Rectal smooth muscle tissue (tissue), 1 donor: ENCODE measurements at regions not wholly inside any gene's neighbourhood (a gene's known extent, or its start where the extent isn't known, plus 50 kb on each side); places are given as distances from the start of the nearest gene placed in this dataset.

ENCODE experiments used
- H3K27ac ChIP-seq: one replicate; pipeline ENCODE4 v1.7.0; 2013; ENCODE audit warnings: low read depth, low read length, inconsistent platforms
- H3K27me3 ChIP-seq: one replicate; pipeline ENCODE4 v1.7.0; 2013; ENCODE audit warnings: low read length; ENCODE audit not compliant: control insufficient read depth, insufficient read depth
- H3K36me3 ChIP-seq: one replicate; pipeline ENCODE4 v1.7.0; 2013; ENCODE audit warnings: low read length; ENCODE audit not compliant: control insufficient read depth, insufficient read depth
- H3K4me1 ChIP-seq: one replicate; pipeline ENCODE4 v1.7.0; 2013; ENCODE audit warnings: low read length; ENCODE audit not compliant: control insufficient read depth, insufficient read depth
- H3K4me3 ChIP-seq: one replicate; pipeline ENCODE4 v1.7.0; 2013; ENCODE audit warnings: low read length
- H3K9ac ChIP-seq: one replicate; pipeline ENCODE4 v1.7.0; 2013; ENCODE audit warnings: low read length

DNA sequence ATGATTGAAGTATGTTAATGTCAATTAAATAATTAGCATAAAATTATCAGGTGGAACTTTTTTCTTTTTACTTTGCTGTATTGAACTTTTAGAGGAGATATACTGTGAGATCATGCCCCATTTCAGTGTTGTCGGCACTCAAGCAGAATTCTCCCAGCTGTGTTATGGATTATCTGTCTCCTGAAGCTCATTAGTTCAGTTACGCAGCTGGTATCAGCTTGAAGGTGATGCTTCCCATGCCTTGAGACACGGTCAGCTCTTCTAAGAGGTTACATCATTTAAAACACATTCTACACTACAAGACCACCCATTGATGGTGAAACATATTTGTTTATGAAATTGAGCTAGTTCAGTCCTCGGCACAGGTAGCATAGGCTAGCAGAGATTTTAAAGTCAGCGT is 68.9 kb upstream of the PHACTR2 start:
- Histone ChIP-seq H3K4me1 (no peaks in the 10 kb centered on the region), H3K36me3 (no peaks in the 10 kb centered on the region), H3K9ac (no peak overlapping the region), H3K27me3 (no peaks in the 10 kb centered on the region), H3K4me3 (no peak overlapping the region), H3K27ac (no peak overlapping the region)

DNA sequence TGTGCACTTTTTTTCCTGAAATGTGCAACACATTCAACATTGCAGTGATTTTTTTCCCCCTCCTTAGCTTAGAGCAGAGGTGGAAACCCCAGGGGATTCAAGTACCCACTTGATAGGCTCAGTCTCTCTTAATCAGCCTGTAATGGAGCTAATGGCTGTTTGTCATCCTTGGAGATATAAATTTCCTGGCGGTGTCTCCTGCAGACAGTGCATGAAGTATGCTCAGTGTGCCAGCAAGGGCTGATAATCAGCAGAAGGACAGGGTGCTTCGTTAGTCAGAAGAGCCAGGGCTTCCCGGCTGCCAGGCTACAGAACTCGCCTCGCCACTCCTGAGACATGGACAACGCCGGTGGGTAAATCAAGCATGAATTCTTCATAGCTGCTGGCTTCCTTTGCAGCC is 69.8 kb upstream of the PHACTR2 start:
- no peak overlapping the region for H3K9ac ChIP-seq
- H3K4me3 ChIP-seq: no peak overlapping the region
- no peak overlapping the region for H3K27ac ChIP-seq
- no peaks in the 10 kb centered on the region for H3K27me3 ChIP-seq
- H3K36me3 ChIP-seq: no peaks in the 10 kb centered on the region
- H3K4me1 ChIP-seq: no peaks in the 10 kb centered on the region

DNA sequence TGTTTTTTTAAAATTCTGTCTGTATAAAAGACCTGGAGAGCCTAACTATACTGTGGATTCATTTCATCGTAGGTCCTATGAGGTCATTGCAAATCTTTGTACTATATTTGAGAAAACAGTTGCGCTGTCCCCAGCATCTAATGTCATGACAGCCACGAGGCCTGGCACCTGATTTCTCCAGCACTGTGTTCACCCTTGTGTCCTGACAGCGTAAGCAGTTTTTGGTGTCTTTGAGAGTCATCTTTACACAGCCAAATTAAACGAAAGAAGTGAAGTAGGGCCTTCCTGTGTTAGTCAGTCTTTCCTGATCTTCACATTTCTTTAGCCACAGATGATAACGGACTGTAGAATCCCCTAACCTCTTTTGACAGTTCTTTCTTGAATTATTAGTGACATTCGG is 70.6 kb upstream of the PHACTR2 start:
- no peaks in the 10 kb centered on the region for H3K27me3 ChIP-seq
- no peaks in the 10 kb centered on the region for H3K36me3 ChIP-seq
- no peak overlapping the region for H3K9ac ChIP-seq
- no peaks in the 10 kb centered on the region for H3K4me1 ChIP-seq
- no peak overlapping the region for H3K4me3 ChIP-seq
- H3K27ac ChIP-seq: no peak overlapping the region

DNA sequence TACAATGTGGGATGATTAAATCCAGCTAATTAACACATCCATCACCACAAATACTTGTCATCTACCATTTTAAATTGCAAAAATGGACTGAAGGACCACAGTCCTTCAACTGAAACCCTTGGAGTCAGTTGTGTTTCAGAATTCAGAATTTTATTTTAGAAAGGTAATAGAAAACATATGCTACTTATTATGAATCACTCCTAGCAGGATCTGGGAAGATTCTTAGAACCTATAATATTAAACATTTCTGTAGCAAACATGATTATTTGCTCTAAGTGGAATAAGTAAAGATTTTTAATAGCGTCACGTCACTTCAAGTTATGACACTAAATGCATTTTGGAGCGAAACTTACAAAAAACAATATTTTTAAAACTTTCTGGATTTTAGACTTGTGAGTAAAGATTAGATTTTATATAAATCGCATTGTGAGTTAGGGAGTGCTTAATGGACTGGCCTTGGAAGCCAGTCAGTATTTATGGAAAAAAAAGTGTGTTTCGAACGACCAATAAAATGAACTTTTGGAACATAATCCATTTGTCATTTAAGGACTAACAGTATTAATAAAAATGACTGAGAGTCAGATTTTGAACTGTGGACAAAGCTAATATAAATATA is 71.8 kb upstream of the PHACTR2 start:
- Histone ChIP-seq H3K27me3 (no peaks in the 10 kb centered on the region), H3K4me1 (no peaks in the 10 kb centered on the region), H3K4me3 (no peak overlapping the region), H3K27ac (no peak overlapping the region), H3K9ac (no peak overlapping the region), H3K36me3 (no peaks in the 10 kb centered on the region)

DNA sequence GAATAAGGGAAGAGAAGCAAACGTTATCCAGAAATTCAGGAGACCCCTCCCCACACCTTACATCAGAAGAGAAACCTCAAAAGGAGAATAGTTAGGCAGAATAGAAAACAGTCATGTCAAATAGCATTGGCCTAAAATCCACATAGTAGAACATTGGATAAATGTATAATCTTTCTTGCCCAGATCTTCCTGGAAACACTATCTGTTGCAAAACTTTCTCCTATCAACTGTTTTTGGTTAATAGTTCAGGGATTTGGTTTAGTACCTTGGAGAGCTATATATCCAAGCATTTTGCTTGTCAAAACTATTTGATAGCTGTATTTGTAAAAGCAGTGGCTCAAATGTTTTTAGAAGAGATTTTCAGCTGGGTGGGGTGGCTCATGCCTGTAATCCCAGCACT is 74.3 kb upstream of the PHACTR2 start:
- Histone ChIP-seq H3K9ac (no peak overlapping the region), H3K36me3 (no peaks in the 10 kb centered on the region), H3K27ac (no peak overlapping the region), H3K27me3 (no peaks in the 10 kb centered on the region), H3K4me1 (no peaks in the 10 kb centered on the region), H3K4me3 (no peak overlapping the region)

DNA sequence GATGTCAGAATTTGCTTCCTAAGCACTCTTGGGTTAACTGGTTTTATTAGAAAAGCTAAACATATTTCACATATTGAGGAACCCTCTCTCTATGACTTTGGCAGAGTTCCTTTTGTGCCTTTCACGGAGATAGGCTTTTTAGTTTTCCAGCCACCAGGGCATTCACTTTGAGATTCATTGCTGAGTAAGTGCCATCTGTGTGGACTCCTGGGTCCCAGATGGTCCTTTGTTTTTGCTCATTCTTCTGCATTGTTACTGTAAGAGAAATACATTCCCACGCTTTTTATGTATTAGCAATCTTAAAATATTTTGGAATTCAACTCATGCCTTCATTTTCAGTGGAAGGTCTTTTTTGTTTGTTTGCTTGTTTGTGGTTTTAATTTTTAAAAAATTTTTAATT is 76.3 kb upstream of the PHACTR2 start:
- Histone ChIP-seq H3K36me3 (no peaks in the 10 kb centered on the region), H3K4me3 (no peak overlapping the region)

DNA sequence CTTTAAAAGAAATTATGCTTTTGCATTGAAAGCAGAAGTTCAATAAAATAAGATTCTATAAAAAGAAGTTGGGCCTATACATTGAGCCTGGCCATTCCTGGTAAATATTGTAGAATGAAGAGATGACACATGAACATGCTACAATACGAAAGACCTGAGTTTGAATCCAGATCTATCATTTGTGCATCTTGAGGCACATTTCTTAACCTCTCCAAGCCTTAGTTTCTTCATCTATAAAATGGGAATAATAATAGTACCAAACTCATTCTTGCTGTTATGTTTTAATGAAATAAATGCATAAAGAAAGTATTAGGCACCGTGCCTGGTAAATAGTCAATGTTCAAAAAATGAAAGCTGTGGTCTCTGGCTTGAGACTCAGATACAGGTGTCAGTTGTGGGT is 76.9 kb upstream of the PHACTR2 start:
- H3K4me1 ChIP-seq: no peaks in the 10 kb centered on the region
- H3K4me3 ChIP-seq: no peak overlapping the region
- H3K9ac ChIP-seq: no peak overlapping the region
- no peaks in the 10 kb centered on the region for H3K27me3 ChIP-seq
- H3K36me3 ChIP-seq: no peaks in the 10 kb centered on the region
- H3K27ac ChIP-seq: no peak overlapping the region

More for the DNA sequence above, 76.3 kb upstream of the PHACTR2 start:
- Histone ChIP-seq H3K27me3 (no peaks in the 10 kb centered on the region), H3K27ac (no peak overlapping the region), H3K9ac (no peak overlapping the region), H3K4me1 (no peaks in the 10 kb centered on the region)

DNA sequence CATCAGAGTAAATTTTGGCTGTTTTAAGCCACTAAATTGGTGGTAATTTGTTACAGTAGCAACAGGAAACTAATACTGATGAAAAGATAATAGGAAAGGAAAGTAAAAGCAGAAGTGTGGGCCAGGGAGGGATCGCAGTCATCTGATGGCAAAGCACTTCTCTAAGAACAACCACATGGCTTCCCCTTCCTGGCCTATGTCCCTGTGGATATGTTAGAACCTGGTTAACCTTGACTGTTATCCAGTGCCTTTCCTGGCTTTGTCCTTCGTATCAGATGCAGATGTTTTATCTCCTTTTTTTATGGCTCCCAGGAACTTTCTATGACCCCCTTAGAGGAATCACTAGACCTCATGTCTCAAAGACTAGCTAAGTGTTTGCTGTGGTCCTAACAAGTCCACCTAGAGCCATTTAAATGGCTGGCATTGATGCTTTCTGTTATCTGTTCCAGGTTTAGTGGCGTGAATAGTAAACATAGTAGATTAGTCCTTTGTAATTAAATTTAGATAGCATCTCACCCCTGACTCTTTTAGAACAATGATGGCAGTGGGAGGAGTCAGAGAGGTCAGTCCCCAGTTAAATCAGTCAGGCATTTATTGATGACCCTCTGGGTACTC is 79.2 kb upstream of the PHACTR2 start:
- H3K4me1 ChIP-seq: no peaks in the 10 kb centered on the region
- H3K27ac ChIP-seq: no peak overlapping the region
- H3K36me3 ChIP-seq: no peaks in the 10 kb centered on the region
- no peak overlapping the region for H3K4me3 ChIP-seq
- no peaks in the 10 kb centered on the region for H3K27me3 ChIP-seq
- no peak overlapping the region for H3K9ac ChIP-seq

DNA sequence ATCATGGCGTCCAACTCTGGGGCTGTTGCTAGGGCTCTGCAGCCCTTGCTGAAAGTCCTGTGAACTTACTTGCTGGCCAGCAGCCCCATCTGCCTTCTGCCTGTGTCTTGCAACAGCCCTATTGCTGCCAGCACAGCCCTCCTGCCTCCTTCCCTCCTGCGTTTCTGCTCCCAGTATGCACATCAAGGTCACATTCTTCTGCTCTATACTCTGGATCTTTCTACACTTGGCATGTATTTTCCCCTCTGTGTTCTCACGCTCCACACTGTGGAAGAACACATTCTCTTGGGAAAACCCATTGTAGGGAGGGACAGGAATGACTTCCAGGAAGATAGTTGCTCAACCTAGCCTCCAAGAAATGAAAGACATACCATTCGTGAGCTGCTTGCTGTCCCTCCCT is 80.9 kb upstream of the PHACTR2 start:
- H3K27me3 ChIP-seq: no peaks in the 10 kb centered on the region
- no peak overlapping the region for H3K27ac ChIP-seq
- H3K36me3 ChIP-seq: no peaks in the 10 kb centered on the region
- no peak overlapping the region for H3K4me3 ChIP-seq
- no peak overlapping the region for H3K9ac ChIP-seq
- no peaks in the 10 kb centered on the region for H3K4me1 ChIP-seq

DNA sequence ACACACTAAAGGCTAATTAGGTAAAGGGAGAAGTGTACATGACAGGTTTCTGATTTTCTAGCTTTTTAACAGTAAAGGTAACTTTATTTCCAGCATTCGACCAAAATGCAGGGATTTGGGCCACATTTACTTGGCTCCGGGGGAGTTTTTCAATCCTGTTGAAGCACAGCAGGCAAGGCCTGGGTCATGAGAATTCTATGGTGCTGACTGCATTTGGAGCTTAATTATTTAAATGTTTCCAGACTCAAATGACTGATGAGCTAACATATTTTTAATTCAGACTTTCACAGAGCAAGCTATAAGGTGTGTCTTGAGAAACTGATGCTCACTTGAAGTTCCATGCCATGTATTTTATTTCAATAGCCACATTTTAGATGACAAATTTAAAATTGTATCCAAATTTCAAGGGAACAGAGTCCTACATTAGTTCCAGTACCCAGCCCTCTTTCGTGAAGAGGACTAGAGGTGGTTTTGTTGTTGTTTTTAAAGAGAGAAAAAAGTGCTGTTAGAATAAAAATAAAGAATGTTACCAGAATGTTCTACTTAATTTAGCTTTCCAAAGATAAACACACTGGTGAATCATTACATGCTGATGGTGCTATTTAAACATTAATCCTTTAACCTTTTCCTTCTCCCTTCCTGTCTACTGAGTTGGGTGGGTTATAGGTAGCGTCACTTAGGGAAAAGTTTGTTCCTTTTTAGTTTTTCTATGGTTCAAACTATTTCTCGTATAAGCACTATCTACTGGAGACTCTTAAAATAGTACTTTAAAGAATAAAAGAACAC is 82.3 kb upstream of the PHACTR2 start:
- no peak overlapping the region for H3K27ac ChIP-seq
- H3K4me3 ChIP-seq: no peak overlapping the region
- H3K27me3 ChIP-seq: no peaks in the 10 kb centered on the region
- no peaks in the 10 kb centered on the region for H3K4me1 ChIP-seq
- no peak overlapping the region for H3K9ac ChIP-seq
- no peaks in the 10 kb centered on the region for H3K36me3 ChIP-seq

DNA sequence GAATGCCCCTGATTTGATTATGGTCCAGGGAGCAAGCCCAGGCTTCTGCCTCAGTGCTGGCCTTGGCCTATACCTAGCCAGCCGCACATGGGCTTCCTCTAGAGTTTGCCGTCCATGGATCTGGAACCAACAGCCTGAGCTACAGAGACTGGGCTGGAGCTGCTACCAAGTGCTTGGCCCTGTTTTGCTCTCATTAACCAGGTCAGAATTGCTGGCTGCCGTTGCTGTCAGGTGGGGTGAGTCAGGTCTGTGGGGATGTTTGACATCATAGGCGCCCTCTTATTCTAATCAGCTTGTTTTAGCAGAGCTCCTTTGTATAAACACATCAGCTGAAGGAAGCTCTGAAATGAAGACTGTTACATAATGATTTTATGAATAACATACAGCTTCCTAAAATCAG is 83.1 kb upstream of the PHACTR2 start:
- Histone ChIP-seq H3K27ac (peak overlapping the region; percentile 6), H3K4me3 (no peak overlapping the region), H3K36me3 (no peaks in the 10 kb centered on the region), H3K27me3 (no peaks in the 10 kb centered on the region), H3K4me1 (no peaks in the 10 kb centered on the region), H3K9ac (no peak overlapping the region)

DNA sequence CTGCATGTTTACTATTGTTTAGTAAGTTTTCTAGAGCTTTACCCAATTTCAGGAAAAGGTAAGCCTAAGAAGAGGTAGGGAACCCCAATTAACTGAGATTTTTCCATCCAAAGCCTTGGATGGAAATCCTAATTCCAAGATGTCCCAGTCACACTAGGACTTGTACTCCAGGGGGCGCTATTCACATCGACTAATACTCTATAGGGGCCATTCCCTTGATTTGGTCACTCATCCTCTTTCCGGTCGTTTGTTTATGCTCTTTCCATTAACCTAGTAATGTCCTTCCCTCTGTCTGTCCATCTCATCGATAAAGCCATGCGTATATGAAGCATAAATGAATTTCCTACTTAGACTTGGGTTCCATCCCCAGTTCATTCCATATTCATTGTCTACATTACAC is 80.8 kb upstream of the FUCA2 start:
- Histone ChIP-seq H3K27ac (no peak overlapping the region), H3K4me1 (no peaks in the 10 kb centered on the region), H3K4me3 (no peak overlapping the region), H3K36me3 (no peaks in the 10 kb centered on the region), H3K9ac (no peak overlapping the region), H3K27me3 (no peaks in the 10 kb centered on the region)

DNA sequence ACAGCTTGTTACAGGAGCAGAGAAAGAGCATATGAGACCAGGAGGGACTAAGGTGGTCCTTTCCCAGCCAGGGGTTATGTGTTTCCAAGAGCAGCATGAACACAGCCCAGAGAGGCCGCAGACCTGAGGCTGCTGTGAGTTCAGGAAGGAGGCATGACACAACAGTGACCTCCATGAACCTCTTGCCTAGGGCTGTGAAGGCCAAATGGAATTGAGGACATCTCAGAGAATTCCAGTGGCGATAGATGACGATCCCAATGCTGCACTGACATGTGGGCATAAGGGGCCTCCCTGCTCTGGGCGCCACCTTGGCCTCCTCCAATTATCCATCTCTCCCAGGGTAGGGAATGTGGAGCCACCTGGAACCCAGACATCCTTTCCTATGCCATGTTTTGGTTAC is 79.9 kb upstream of the FUCA2 start:
- H3K36me3 ChIP-seq: no peaks in the 10 kb centered on the region
- H3K9ac ChIP-seq: no peak overlapping the region
- no peak overlapping the region for H3K27ac ChIP-seq
- H3K27me3 ChIP-seq: no peaks in the 10 kb centered on the region
- H3K4me1 ChIP-seq: no peaks in the 10 kb centered on the region
- H3K4me3 ChIP-seq: no peak overlapping the region
